Activated T-helper 17 cell treated with anti-CD3 and anti-CD28 coated beads, Interleukin-2, amount 50 U/mL, for 72 hours (primary cell): ENCODE measurements at regions not wholly inside any gene's neighbourhood (a gene's known extent, or its start where the extent isn't known, plus 50 kb on each side); places are given as distances from the start of the nearest gene placed in this dataset.
"Not testable (repeated sequence)": the region's sequence is repeated elsewhere in the genome, so short reads cannot be mapped to it uniquely, and the experiment has no call there.

Experiments used
- ATAC-seq: fragments of 150-1000 bp; cut with Tn5 transposase; replicated peaks from 2 replicates; pipeline ENCODE4 v1.10.0; 2021; ENCODE audit warnings: mild to moderate bottlenecking, moderate library complexity
- H3K27ac Mint-ChIP-seq: one replicate; pipeline ENCODE4 v1.8.0; 2022; ENCODE audit warnings: mixed read lengths
- H3K27me3 Mint-ChIP-seq: one replicate; pipeline ENCODE4 v1.8.0; 2022; ENCODE audit warnings: mixed read lengths
- H3K36me3 Mint-ChIP-seq: one replicate; pipeline ENCODE4 v1.8.0; 2022; ENCODE audit warnings: low read depth, mild to moderate bottlenecking, mixed read lengths
- H3K4me1 Mint-ChIP-seq: one replicate; pipeline ENCODE4 v1.8.0; 2022; ENCODE audit warnings: mixed read lengths
- H3K4me3 Mint-ChIP-seq: one replicate; pipeline ENCODE4 v1.8.0; 2022; ENCODE audit warnings: mild to moderate bottlenecking, mixed read lengths
- H3K9me3 Mint-ChIP-seq: one replicate; pipeline ENCODE4 v1.8.0; 2022; ENCODE audit warnings: mixed read lengths

DNA sequence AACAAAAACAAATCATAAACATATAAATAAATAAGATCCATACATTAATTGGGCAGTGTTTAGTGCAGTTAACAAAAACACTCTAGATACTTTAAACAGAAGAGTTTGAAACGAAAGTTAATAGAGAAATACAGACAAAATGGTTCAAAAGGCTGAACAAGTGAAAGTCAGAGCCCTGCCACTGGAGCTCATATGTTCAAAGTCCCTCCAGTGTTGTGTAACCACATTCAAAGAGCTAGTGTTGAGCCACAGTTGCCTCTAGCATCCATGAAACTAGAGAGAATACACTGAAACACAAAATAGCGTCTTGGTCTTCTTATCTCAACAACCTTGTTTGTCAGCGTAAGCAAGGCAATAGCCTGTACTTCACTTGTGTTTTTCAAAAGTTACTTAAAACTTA is 1309.8 kb upstream of the NRXN1 start:
- Mint-ChIP-seq H3K36me3 (no peaks in the 10 kb centered on the region), H3K27me3 (no peaks in the 10 kb centered on the region)
- no peak for ATAC-seq

GRCh38 chr2:52340171-52340570 is 1308.2 kb upstream of the NRXN1 start:
- Mint-ChIP-seq H3K27ac (no peak overlapping the region), H3K36me3 (no peaks in the 10 kb centered on the region), H3K9me3 (no peaks in the 10 kb centered on the region), H3K4me1 (no peaks in the 10 kb centered on the region), H3K4me3 (no peak overlapping the region), H3K27me3 (no peaks in the 10 kb centered on the region)
- ATAC-seq, result no peak

More for the DNA sequence above, 1309.8 kb upstream of the NRXN1 start:
- Mint-ChIP-seq H3K4me1 (no peaks in the 10 kb centered on the region), H3K27ac (no peak overlapping the region), H3K9me3 (no peaks in the 10 kb centered on the region), H3K4me3 (no peak overlapping the region)

- not testable (repeated sequence) for H3K4me3 Mint-ChIP-seq, H3K9me3 Mint-ChIP-seq, H3K4me1 Mint-ChIP-seq, H3K27ac Mint-ChIP-seq, H3K27me3 Mint-ChIP-seq, H3K36me3 Mint-ChIP-seq, ATAC-seq
Observed at GRCh38 chr2:52337786-52338185, 1305.9 kb upstream of the NRXN1 start.

- no peak overlapping the region for H3K4me3 Mint-ChIP-seq
- no peaks in the 10 kb centered on the region for H3K9me3 Mint-ChIP-seq
- H3K27ac Mint-ChIP-seq, result no peak overlapping the region
- H3K4me1 Mint-ChIP-seq, result no peaks in the 10 kb centered on the region
- no peaks in the 10 kb centered on the region for H3K27me3 Mint-ChIP-seq
- ATAC-seq, result no peak
- H3K36me3 Mint-ChIP-seq, result no peaks in the 10 kb centered on the region
Observed at GRCh38 chr2:52336951-52337350, 1305.0 kb upstream of the NRXN1 start.

GRCh38 chr2:52335727-52336126 is 1303.8 kb upstream of the NRXN1 start:
- H3K4me1 Mint-ChIP-seq, result no peaks in the 10 kb centered on the region

DNA sequence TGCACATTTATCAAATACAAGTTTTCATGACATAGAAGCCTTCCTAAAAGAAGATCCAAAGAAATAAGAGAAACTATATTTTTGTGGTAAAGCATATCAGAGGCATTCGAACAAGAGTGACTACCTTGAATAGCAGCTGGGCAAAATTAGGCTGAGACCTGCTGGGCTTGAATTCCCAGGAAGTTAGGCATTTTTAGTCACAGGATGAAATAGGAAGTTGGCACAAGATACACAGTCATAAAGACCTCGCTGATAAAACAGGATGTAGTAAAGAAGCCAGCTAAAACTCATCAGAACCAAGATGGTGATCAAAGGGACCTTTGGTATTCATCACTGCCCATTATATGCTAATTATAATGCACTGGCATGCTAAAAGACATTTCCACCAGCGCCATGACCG is 1302.3 kb upstream of the NRXN1 start:
- no peak overlapping the region for H3K4me3 Mint-ChIP-seq
- no peak overlapping the region for H3K27ac Mint-ChIP-seq
- no peak for ATAC-seq
- no peaks in the 10 kb centered on the region for H3K4me1 Mint-ChIP-seq
- H3K9me3 Mint-ChIP-seq, result peaks cover 3% of the 10 kb centered on the region
- no peaks in the 10 kb centered on the region for H3K27me3 Mint-ChIP-seq
- H3K36me3 Mint-ChIP-seq, result no peaks in the 10 kb centered on the region

More at GRCh38 chr2:52335727-52336126, 1303.8 kb upstream of the NRXN1 start:
- Mint-ChIP-seq H3K4me3 (no peak overlapping the region), H3K27me3 (no peaks in the 10 kb centered on the region), H3K27ac (no peak overlapping the region), H3K9me3 (no peaks in the 10 kb centered on the region), H3K36me3 (no peaks in the 10 kb centered on the region)
- ATAC-seq, result no peak

DNA sequence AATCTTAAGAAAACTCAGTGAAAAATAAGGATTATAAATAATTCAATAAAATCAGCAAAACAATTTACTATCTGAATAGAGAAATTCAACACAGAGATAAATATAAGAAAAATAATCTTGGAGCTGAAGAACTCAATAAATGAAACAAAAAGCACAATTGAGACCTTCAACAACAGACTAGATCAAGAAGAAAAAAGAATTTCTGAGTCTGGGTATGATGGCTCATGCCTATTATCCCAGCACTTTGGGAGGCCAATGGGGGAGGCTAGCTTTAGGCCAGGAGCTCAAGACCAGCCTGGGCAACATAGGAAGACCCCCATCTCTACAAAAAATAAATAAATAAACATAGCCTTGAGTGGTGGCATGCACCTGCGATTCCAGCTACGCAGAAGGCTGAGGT is 1295.7 kb upstream of the NRXN1 start:
- ATAC-seq, result no peak
- H3K27me3 Mint-ChIP-seq, result no peaks in the 10 kb centered on the region
- no peaks in the 10 kb centered on the region for H3K36me3 Mint-ChIP-seq
- H3K4me3 Mint-ChIP-seq, result no peak overlapping the region
- H3K27ac Mint-ChIP-seq, result no peak overlapping the region
- no peaks in the 10 kb centered on the region for H3K4me1 Mint-ChIP-seq
- peaks cover 8% of the 10 kb centered on the region for H3K9me3 Mint-ChIP-seq

DNA sequence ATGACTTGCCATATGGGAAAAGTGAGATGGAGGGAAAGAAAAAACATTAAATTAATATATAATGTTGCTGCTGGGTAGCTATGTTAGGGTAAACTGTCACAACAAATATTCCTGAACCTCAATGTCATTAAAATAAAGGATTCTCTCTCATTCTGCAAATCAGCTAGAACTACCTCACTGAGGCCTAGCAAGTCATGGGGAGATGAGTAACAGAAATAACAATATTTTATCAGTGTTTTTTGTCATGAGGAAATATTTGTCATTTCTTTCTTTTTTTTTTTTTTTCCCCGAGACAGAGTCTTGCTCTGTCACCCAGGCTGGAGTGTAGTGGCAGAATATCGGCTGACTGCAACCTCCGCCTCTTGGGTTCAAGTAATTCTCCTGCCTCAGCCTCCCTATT is 1282.3 kb upstream of the NRXN1 start:
- no peaks in the 10 kb centered on the region for H3K36me3 Mint-ChIP-seq
- no peak for ATAC-seq
- H3K27ac Mint-ChIP-seq, result no peak overlapping the region
- H3K4me1 Mint-ChIP-seq, result no peaks in the 10 kb centered on the region
- no peaks in the 10 kb centered on the region for H3K27me3 Mint-ChIP-seq
- H3K4me3 Mint-ChIP-seq, result no peak overlapping the region
- H3K9me3 Mint-ChIP-seq, result peaks cover 6% of the 10 kb centered on the region

GRCh38 chr2:52312486-52312885 is 1280.6 kb upstream of the NRXN1 start:
- Mint-ChIP-seq H3K36me3 (no peaks in the 10 kb centered on the region), H3K9me3 (peaks cover 6% of the 10 kb centered on the region), H3K4me3 (no peak overlapping the region), H3K27ac (no peak overlapping the region), H3K4me1 (no peaks in the 10 kb centered on the region), H3K27me3 (no peaks in the 10 kb centered on the region)
- no peak for ATAC-seq

GRCh38 chr2:52311862-52312261 is 1279.9 kb upstream of the NRXN1 start:
- no peak for ATAC-seq
- Mint-ChIP-seq H3K4me3 (no peak overlapping the region), H3K36me3 (no peaks in the 10 kb centered on the region), H3K4me1 (no peaks in the 10 kb centered on the region), H3K9me3 (peaks cover 6% of the 10 kb centered on the region), H3K27ac (no peak overlapping the region), H3K27me3 (no peaks in the 10 kb centered on the region)

DNA sequence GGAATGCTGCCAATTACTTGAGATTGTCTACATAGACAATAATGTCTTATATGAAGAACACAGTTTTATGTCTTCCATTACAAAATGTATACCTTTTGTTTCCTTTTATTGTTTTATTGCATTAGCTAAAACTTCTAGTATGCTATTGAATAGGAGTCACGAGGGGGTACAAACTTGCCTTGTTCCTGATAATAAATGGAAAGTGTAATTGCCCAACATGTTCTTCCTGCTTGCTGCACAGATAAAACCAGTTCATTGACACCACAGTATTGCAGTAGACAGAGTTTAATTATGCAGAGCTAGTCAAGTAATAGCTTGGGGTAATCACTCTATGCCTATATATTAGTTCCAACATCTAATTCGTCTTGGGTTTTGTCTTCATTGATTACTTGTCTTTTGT is 1276.2 kb upstream of the NRXN1 start:
- ATAC-seq, result no peak
- Mint-ChIP-seq H3K27ac (no peak overlapping the region), H3K9me3 (peaks cover 4% of the 10 kb centered on the region), H3K4me3 (no peak overlapping the region), H3K27me3 (no peaks in the 10 kb centered on the region), H3K4me1 (no peaks in the 10 kb centered on the region), H3K36me3 (no peaks in the 10 kb centered on the region)

DNA sequence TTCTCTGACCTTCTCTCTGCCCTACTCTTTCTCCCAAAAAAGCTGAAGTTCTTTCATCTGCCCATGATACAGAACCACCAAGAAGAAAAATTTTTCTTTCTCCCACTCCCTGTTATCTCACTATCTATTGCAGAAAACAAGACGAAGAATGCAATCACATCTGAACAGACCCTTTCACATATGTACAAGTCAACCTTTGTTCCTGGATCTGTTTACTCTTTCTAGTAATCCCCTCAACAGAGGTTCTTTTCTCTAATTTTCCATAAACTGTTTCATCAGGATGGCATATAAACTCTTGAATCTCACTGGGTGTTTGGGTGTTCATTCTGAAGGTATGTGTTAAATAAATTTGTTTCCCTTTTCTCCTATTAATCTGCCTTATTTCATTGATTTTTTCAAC is 1262.7 kb upstream of the NRXN1 start:
- ATAC-seq, result no peak
- Mint-ChIP-seq H3K36me3 (no peaks in the 10 kb centered on the region), H3K27ac (no peak overlapping the region), H3K4me1 (no peaks in the 10 kb centered on the region), H3K9me3 (peaks cover 8% of the 10 kb centered on the region), H3K27me3 (peaks cover 3% of the 10 kb centered on the region), H3K4me3 (no peak overlapping the region)

DNA sequence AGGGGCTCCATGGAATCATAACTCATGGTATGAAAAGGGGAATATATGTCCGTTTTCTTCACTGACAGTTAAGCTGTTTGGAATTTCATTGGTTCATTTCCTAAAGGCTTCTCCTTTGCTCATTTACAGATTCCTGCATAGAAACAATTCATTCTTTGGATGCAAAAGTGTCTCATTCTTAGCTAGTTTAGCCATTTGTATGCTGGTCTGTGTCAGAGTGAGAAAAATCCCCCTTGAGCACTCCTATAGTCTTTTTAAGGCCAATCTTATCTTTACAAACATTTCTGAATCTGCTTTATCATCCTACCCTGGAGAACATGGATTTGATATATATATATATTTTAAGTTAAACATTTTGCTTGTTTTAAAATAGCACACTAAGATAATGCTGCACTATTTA is 1260.9 kb upstream of the NRXN1 start:
- no peaks in the 10 kb centered on the region for H3K4me1 Mint-ChIP-seq
- no peaks in the 10 kb centered on the region for H3K36me3 Mint-ChIP-seq
- ATAC-seq, result no peak
- H3K9me3 Mint-ChIP-seq, result no peaks in the 10 kb centered on the region
- peaks cover 3% of the 10 kb centered on the region for H3K27me3 Mint-ChIP-seq
- no peak overlapping the region for H3K4me3 Mint-ChIP-seq
- no peak overlapping the region for H3K27ac Mint-ChIP-seq

DNA sequence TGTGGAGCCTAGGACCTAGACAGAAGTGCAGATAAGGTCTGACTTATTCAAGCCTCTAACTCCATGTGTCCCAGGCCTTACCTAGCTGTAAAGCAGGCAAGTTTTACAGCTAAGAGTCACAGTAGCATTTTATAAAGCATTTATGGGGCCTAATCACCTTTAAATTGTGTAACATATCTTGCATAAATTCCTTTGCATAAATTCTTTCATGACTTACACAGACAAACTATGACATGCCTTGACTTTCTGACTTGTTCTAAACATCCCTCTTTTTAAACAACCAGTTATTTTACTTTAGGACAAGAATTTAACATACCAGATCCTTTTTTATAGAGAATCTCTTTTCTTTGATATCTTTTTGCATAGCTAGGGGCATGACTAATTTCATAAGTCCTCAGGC is 1257.8 kb upstream of the NRXN1 start:
- H3K9me3 Mint-ChIP-seq, result no peaks in the 10 kb centered on the region
- H3K27me3 Mint-ChIP-seq, result no peaks in the 10 kb centered on the region
- no peak overlapping the region for H3K4me3 Mint-ChIP-seq
- no peak overlapping the region for H3K27ac Mint-ChIP-seq
- no peaks in the 10 kb centered on the region for H3K4me1 Mint-ChIP-seq
- ATAC-seq, result no peak
- no peaks in the 10 kb centered on the region for H3K36me3 Mint-ChIP-seq

GRCh38 chr2:52288596-52288995 is 1256.7 kb upstream of the NRXN1 start:
- H3K27ac Mint-ChIP-seq, result no peak overlapping the region
- H3K36me3 Mint-ChIP-seq, result no peaks in the 10 kb centered on the region
- H3K9me3 Mint-ChIP-seq, result no peaks in the 10 kb centered on the region
- no peak for ATAC-seq
- H3K4me1 Mint-ChIP-seq, result no peaks in the 10 kb centered on the region
- H3K27me3 Mint-ChIP-seq, result no peaks in the 10 kb centered on the region
- H3K4me3 Mint-ChIP-seq, result no peak overlapping the region

GRCh38 chr2:52269696-52270485 is 1238.0 kb upstream of the NRXN1 start:
- Mint-ChIP-seq H3K36me3 (no peaks in the 10 kb centered on the region), H3K27ac (no peak overlapping the region), H3K27me3 (no peaks in the 10 kb centered on the region), H3K4me3 (no peak overlapping the region), H3K9me3 (peaks cover 6% of the 10 kb centered on the region), H3K4me1 (no peaks in the 10 kb centered on the region)
- no peak for ATAC-seq
